ENCODE measurements at regions not wholly inside any gene's neighbourhood (a gene's known extent, or its start where the extent isn't known, plus 50 kb on each side); places are given as distances from the start of the nearest gene placed in this dataset.

- no peak for DNase-seq (ENCODE audit: low read depth)
These were observed 772.1 kb upstream of the MAP3K7 start for GRCh38 chr6:91358986-91359385.

GRCh38 chr6:91352878-91353277, 766.0 kb upstream of the MAP3K7 start:
- peak; percentile 1 for DNase-seq (ENCODE audit: low read depth)
- H3K4me3 ChIP-seq (ENCODE audit: low read depth, low read length), result no peak overlapping the region
- TF ChIP-seq, protein P1, sequence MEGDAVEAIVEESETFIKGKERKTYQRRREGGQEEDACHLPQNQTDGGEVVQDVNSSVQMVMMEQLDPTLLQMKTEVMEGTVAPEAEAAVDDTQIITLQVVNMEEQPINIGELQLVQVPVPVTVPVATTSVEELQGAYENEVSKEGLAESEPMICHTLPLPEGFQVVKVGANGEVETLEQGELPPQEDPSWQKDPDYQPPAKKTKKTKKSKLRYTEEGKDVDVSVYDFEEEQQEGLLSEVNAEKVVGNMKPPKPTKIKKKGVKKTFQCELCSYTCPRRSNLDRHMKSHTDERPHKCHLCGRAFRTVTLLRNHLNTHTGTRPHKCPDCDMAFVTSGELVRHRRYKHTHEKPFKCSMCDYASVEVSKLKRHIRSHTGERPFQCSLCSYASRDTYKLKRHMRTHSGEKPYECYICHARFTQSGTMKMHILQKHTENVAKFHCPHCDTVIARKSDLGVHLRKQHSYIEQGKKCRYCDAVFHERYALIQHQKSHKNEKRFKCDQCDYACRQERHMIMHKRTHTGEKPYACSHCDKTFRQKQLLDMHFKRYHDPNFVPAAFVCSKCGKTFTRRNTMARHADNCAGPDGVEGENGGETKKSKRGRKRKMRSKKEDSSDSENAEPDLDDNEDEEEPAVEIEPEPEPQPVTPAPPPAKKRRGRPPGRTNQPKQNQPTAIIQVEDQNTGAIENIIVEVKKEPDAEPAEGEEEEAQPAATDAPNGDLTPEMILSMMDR (conservative IDR thresholded peaks at IDR 0.05; ENCODE audit: low read depth, low read length), result no peak

More at GRCh38 chr6:91358986-91359385, 772.1 kb upstream of the MAP3K7 start:
- no peak overlapping the region for H3K4me3 ChIP-seq (ENCODE audit: low read depth, low read length)
- TF ChIP-seq, protein P1 (conservative IDR thresholded peaks at IDR 0.05; ENCODE audit: low read depth, low read length), result no peak

GRCh38 chr6:91352321-91352720, 765.4 kb upstream of the MAP3K7 start:
- DNase-seq (ENCODE audit: low read depth), result no peak
- H3K4me3 ChIP-seq (ENCODE audit: low read depth, low read length), result no peak overlapping the region
- TF ChIP-seq, protein P1 (conservative IDR thresholded peaks at IDR 0.05; ENCODE audit: low read depth, low read length), result no peak

- DNase-seq (ENCODE audit: low read depth), result no peak
- TF ChIP-seq, protein P1 (conservative IDR thresholded peaks at IDR 0.05; ENCODE audit: low read depth, low read length), result no peak
These were observed 763.5 kb upstream of the MAP3K7 start for GRCh38 chr6:91350146-91350908.

DNA sequence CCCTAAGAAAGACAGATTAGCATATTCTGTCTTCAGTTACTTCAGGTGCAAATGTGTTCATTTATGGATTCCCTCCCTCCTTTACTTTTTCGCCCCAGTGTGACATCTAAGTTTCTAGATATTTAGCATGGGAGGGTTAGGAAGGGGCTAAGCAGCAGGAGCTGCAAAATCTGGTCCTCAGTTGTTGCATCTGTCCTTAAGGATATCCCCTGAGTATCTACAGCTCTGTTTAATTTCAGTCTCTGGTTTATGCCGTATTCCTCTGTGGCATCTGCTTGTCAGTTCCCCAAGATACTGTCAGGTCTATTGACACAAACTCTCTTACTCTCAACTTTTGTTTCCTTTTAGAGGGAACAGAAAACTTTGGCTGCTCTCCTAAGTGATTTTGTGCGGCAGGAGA, 754.6 kb upstream of the MAP3K7 start:
- DNase-seq (ENCODE audit: low read depth), result no peak
- TF ChIP-seq, protein P1 (conservative IDR thresholded peaks at IDR 0.05; ENCODE audit: low read depth, low read length), result no peak
- H3K4me3 ChIP-seq (ENCODE audit: low read depth, low read length), result no peak overlapping the region

More at GRCh38 chr6:91350146-91350908, 763.5 kb upstream of the MAP3K7 start:
- H3K4me3 ChIP-seq (ENCODE audit: low read depth, low read length), result no peak overlapping the region

- TF ChIP-seq, protein P1 (conservative IDR thresholded peaks at IDR 0.05; ENCODE audit: low read depth, low read length), result no peak
- no peak for DNase-seq (ENCODE audit: low read depth)
- no peak overlapping the region for H3K4me3 ChIP-seq (ENCODE audit: low read depth, low read length)
These were observed 754.1 kb upstream of the MAP3K7 start for GRCh38 chr6:91340896-91341395.

DNA sequence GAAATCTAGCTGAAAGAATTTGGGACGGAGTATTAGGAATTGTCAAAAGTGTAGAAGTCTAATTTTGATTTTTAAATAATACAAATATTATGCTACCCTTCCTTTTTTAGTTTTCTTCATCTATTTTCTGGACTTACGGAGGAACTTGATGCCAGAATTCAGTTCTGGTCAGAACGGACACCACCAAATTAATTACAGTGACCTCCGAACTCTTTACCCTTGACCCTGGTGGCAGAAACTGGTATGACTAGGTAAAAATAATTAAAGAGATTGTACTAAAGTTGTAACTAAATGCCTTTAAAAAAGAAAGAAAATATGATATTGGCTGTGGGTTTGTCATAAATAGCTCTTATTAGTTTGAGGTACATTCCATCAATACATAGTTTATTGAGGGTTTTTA, 751.1 kb upstream of the MAP3K7 start:
- no peak overlapping the region for H3K4me3 ChIP-seq (ENCODE audit: low read depth, low read length)
- no peak for DNase-seq (ENCODE audit: low read depth)
- TF ChIP-seq, protein P1 (conservative IDR thresholded peaks at IDR 0.05; ENCODE audit: low read depth, low read length), result peak; percentile 27
